Raji (cell line): ENCODE measurements at regions not wholly inside any gene's neighbourhood (a gene's known extent, or its start where the extent isn't known, plus 50 kb on each side); places are given as distances from the start of the nearest gene placed in this dataset.

Experiments
- POLR2A ChIP-seq: IDR thresholded peaks from 2 replicates; pipeline ENCODE4 v1.6.1; 2011; ENCODE audit warnings: low read depth, low read length, control low read depth; ENCODE audit not compliant: insufficient read depth

DNA sequence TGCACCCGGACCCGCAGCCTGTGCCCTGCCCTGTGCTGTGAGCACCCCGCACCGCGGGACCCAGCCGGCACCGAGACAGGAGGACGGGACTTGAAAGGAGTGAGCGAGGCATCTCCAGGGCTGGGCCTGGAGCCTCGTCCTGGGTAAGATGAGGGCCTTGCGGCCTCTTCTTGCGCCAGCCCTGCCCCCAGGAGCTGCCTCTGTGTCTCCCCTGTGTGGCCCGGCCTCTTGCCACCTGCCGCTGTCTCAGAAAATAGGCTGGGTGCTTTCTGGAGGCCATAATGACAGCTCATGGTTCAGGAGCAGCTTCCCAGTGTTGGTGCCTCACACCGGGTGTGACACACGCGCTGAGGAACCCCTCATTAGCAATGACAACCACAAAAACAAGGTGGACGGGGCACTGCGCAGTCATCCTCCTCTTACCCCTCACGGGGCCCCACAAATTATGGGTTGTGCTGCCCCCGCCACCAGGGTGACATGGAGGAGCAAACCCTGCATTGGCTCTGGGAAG is 161.5 kb upstream of the C1orf174 start:
- TF ChIP-seq POLR2A, result no peak

DNA sequence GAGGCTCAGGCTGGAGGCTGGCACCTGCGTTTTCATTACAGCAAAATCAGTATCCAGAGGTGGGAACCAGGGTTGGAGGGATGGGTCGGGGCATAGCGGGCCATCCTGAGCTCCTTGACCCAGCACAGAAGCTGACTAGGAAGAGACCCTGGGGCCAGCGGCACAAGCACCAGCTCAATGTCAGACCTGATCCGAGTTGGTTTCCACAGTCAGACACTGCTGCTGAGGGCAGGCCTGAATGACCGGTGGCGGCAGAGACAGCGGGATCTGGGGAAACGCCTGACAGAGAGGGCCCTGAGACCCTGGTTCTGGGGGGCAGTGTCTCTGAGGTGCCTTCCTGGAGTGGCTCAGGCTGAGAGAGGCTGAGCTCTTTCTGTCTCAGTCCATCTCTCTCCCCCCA is 162.0 kb upstream of the C1orf174 start:
- TF ChIP-seq POLR2A, result no peak

DNA sequence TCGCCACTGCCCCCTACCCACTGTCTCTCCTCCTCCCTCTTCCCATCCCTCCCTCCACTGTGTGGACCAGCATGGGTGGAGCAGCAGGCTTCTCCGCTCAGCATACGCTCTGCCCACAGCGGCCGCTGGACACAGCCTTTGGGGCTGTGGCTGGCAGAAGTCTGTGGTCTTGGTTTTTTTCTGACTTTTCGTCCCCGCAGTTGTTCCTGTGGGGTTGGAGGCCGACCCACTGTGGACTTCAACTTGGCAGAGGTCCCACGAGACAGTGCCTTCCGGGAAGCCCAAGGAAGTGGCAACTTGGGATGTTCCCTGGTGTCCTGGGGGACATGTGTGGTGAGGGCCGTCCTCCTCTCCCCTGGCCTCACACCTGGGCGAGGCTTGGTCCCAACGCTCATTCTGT is 162.5 kb upstream of the C1orf174 start:
- TF ChIP-seq POLR2A, result no peak

DNA sequence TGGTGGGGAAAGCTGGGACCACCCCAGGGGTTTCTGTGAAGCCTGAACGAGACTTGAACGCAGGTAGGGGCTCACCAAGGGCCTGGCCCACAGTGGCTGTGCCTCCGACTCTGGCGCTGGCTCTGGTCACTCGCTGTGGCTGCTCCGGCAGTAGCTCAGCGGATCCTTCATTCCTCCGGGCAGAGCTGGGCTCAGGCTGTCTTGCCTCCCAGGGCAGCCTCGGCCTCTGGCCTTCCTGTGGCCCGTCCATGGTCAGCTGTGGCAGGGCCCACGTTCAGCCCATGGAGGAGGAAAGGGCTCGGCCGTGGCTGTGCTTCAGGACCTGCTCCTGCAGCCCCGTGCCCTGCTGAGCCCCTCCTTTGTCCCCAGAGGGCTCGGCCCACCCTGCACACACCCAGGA is 162.9 kb upstream of the C1orf174 start:
- no peak for TF ChIP-seq POLR2A

DNA sequence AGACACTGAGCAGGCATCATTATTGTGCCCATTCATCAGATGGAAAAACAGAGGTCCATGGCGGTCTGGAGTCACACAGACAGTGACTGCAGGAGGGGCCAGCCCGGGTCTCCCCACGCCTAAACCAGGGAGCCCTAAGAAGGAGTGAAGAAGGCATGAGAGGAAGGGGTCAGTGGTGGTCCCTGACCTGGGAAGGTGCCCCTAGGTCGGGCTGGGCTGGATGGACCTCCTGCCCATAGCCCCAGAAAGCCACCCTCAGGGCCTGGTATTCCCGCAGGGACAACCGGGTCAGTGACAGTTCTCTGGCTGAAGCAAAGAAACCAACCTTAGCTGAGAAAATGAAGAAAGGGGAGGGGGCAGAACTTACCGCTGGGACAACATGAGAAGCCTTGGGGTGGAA is 163.4 kb upstream of the C1orf174 start:
- no peak for TF ChIP-seq POLR2A

DNA sequence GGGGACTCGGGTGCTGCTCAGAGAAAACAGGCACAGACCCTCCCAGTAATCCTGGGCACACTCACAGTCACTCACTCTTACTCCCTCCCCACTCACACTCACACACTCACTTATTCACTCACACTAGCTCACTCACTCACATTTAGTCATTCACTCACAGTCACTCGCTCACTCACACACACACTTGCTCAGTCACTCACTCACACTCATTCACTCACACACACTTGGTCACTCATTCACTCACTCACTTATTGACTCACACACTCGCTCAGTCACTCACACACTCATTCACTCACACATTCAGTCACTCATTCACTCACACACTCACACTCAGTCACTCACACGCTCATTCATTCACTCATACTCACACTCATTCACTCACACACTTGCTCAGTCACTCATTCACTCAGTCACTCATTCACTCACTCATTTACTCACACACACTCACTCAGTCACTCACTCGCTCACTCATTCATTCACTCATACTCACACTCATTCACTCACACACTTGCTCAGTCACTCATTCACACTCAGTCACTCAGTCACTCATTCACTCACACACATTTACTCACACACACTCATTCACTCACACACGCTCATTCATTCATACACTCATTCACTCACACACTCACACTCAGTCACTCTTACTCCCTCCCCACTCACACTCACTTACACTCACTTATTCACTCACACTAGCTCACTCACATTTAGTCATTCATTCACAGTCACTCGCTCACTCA is 164.2 kb upstream of the C1orf174 start:
- TF ChIP-seq POLR2A, result no peak

DNA sequence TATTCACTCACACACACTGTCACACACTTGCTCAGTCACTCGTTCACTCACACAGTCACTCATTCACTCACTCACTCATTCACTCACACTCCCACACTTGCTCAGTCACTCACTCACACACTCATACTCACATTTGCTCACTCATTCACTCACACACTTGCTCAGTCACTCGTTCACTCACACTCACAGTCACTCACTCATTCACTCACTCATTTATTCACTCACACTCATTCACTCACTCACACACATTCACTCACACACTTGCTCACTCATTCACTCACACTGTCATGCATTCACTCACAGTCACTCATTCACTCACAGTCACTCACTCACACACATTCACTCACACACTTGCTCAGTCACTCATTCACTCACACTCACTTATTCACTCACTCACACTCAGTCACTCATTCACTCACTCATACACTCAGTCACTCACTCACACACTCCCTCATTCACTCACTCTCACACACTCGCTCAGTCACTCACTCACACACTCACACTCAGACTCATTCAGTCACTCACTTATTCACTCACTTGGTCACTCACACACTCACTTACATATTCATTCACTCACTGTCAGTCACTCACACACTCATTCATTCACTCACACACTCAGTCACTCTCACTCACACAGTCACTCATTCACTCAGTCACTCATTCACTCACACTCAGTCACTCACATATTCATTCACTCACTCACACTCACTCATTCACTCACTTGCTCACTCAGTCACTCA is 167.0 kb upstream of the C1orf174 start:
- no peak for TF ChIP-seq POLR2A

DNA sequence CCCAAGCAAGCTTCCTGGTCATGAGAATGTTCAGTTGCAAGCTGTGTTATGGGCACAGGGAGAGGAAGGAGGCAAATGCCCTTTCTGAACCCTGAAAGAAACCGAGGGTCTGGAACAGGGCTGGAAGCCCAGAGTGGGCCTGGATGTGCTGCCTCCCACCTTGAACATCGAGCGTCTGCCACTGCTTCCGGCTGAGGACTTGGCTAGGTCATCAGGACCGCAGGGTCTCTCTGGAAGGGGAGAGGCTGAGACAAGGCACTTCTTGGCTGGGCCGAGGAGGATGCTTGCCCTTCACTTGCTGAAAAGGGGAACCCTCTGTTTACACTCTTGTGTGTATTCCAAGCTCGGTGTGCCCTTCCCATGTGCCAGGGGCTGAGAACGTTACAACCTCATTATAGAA is 168.0 kb upstream of the C1orf174 start:
- no peak for TF ChIP-seq POLR2A

DNA sequence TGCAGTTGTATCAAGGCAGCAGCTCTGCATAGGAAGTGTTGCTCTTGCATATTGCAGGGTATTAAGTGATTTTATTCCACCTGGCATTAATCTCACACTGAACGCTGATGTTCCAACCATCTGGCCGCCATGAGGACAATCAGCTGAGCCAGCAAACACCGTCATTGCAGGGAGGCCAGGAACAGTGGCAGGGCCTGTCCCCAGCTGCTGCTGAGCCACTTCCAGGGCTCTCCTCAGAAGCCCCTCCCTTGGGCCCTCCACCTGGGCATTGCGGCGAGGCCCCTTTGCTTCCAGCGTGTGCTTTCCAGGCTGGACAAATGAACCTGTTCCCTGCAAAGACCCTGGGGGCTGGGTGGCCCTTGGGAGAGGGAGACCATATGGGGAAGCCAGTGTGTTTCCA is 171.6 kb upstream of the C1orf174 start:
- no peak for TF ChIP-seq POLR2A

DNA sequence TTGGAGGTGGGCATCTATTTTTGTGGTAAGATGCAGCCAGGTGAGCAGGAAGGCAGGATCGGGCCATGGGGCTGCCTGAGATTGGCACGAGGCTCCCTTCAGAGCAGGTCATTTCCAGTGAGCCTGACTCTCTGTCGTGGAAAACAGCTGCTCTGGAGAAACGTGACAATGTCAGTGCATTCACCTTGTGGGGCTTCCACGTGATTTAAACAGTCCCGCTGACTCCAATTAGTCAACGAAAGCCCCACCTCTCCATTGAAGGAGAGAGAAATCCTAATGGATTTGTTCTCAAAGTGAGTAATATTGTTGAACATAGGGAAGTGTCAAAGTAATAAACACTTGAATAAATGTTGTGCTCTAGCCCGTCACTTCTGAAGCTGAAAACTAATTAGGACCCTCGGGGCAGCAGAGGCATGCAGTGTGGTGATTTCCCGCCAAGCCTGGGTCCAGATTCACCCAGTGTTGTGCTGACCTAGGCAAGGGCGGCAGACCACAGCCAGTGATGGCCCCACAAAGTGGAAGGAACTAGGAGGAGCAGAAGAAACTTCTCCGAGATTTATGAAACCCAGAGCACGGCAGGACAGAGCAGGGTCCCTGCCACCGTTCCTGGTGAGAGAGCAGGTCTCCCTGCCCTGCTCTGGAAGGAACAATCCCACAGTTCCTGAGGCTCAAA is 172.5 kb upstream of the C1orf174 start:
- TF ChIP-seq POLR2A, result no peak

DNA sequence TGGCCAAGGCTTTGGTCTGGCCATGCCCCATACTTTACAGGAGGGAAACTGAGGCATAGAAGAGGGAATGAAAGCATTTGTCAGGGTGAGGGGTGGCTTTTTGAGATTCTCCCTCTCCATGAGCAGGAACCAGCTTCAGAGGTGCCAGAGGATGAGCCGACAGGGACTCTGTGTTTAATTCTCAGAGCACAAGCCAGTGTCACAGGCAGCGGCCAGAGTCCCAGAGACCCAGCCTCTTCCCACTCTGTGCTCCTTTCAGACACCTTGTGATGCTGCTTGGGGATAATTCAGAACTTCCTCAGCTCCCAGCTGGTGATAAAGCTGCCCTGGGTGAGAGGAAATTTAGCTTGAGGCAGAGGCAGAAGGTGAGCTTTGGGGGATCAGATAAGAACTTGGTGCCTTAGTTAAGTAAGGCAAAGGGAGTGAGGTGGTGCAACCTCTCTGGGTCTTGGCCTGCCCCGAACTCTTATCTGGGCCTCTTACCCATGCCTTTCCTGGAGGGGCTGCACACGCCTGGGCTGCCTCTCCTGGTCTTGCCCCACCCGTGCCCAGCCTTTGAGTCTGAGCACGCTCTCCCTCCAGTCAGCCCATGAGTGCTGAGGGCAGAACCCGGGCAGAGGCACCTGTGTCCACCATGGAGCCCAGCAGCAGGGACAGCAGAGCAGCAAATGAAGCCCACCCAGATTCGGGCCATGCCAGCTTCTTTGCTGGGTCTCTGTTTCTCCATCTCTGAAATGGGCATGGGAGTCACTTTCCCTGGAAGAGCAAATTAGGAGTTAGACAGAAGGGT is 175.6 kb upstream of the C1orf174 start:
- TF ChIP-seq POLR2A, result no peak

DNA sequence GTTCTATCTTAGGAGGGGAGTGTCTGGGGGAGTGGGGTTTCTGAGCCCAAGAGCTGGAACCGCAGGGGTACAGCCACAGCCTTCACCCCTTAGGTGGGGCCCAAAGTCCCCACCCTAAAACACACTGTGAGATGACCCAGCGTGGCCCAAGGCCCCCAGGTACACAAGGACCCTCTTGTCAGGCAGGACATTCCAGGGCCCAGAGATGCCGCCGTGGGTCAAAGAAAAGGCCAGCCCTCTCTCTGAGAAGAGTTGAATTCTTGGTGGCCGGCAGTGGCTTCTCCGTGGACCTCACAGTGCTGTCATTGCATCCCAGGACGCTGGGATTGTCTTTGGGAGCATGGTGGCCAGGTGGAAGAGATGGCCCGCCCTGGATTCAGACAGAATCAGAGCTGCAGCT is 176.3 kb upstream of the C1orf174 start:
- TF ChIP-seq POLR2A, result no peak

DNA sequence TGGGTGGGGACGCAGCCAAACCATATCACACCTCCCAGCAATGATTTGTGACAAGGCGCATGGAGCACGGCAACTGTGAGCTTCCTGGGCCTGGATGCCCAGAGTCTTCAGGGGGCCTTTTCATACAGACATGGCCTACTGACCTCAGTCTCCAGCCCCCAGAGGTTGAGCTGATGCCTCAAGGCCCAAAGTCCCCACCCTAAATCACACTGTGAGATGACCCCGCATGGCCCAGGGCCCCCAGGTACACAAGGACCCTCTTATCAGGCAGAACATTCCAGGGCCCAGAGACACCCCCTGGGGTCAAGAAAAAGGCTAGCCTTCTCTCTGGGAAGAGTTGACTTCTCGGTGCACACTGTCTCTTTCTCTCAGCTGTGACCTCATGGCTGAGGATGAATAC is 179.7 kb upstream of the C1orf174 start:
- TF ChIP-seq POLR2A, result no peak

DNA sequence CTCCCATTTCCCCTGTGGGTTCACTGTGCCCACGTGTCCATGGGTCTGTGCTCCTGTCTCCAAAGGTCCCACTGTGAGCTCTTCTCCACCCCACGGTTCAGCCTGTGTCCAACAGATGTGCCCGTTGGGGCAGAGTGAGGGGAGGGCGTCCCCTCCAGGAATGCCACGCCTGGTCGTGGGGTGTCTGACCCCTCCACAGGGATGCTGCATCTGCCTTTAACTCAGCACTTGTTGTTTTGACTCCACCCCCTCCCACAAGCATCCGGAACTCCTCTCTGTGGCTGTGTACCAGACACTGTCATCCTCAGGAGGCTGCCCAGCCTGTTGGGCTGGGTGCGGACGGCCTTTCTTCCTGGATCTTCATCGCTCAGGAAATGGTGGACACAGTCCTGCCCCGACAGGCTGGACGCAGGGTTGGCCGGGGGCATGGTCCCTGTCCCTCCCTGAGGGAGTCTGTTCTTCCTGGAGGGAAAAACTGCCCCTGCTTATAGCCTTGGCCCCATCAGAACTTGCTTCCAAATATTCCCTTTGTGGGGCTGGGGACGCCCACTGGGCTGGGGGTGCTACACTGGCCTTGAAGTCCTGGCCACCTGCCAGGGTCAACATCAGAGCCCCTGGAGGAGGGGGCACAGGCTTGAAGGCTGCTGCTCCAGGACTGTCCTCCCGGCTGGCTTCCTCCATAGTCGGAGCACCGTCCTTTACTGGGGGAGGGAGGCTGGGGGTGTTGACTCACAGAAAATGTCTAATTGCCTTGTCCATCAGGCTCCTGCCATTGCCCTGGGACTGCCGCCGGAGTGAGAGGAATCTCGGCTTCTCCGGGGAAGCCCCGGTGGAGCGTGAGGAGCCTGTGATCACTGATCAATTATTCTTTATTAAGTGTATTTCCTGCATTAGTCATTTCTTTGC is 182.0 kb upstream of the C1orf174 start:
- TF ChIP-seq POLR2A, result no peak

DNA sequence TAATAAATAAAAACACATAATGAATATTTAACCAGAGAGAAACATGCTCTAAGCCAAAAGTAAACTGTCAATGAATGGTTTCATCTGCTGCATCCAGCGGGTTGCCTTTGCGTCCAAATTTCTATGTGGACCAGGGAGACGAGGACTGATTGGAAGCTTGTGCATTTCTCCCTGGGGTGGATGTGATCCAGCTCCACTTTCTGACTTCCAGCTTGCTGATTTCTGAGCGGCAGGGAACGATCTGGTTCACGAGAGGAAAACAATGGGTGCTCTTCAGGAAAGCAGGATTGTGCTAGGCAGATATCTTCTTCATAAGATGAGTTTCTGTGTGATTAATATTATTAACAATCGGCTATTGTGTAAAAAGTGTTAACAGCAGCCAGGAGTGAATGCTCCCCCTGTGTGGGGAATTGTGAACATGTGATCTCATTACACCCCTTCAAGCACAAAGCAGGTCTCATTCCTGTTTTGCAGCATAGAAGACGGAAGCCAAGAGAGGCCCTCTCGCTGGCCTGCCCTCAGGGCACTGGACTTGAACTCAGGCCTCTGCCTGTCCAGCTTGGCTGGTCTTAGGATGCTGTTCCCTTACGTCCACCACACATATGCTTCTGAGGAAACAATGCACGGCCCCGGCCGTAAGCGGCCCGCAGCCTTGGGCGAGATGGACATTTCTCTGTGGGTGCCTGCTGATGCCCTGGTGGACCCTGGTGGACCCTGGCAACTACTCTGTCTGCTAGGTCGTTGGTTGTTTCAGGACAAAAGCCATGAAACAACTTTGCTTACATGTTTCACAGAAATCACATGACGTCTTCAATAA is 183.4 kb upstream of the C1orf174 start:
- TF ChIP-seq POLR2A, result no peak
